H9 (cell line): ENCODE measurements at regions not wholly inside any gene's neighbourhood (a gene's known extent, or its start where the extent isn't known, plus 50 kb on each side); places are given as distances from the start of the nearest gene placed in this dataset.

ENCODE experiments used
- DNase-seq: peaks from one replicate; pipeline ENCODE4 v3.0.0-alpha.2; 2017
- H2AFZ ChIP-seq: one replicate; pipeline ENCODE4 v1.6.1; 2013; ENCODE audit warnings: mild to moderate bottlenecking, low read length, control low read depth, moderate library complexity
- H2AK5ac ChIP-seq: 2 replicates; pipeline ENCODE4 v1.6.1; 2013; ENCODE audit warnings: low read length, control low read depth, mixed read lengths; ENCODE audit not compliant: insufficient read length
- H2BK120ac ChIP-seq: one replicate; pipeline ENCODE4 v1.6.1; 2013; ENCODE audit warnings: low read depth, mild to moderate bottlenecking, low read length, control low read depth, inconsistent platforms; ENCODE audit not compliant: poor library complexity, severe bottlenecking
- H2BK12ac ChIP-seq: 2 replicates; pipeline ENCODE4 v1.6.1; 2013; ENCODE audit warnings: low read length, control low read depth, mixed read lengths, low read depth; ENCODE audit not compliant: insufficient read length
- H2BK15ac ChIP-seq: 2 replicates; pipeline ENCODE4 v1.6.1; 2013; ENCODE audit warnings: low read depth, low read length, control low read depth
- H2BK20ac ChIP-seq: one replicate; pipeline ENCODE4 v1.6.1; 2013; ENCODE audit warnings: low read depth, mild to moderate bottlenecking, low read length, control low read depth, inconsistent platforms; ENCODE audit not compliant: poor library complexity, severe bottlenecking
- H2BK5ac ChIP-seq: 2 replicates; pipeline ENCODE4 v1.6.1; 2013; ENCODE audit warnings: low read length, control low read depth, mixed read lengths; ENCODE audit not compliant: insufficient read length
- H3K14ac ChIP-seq: 2 replicates; pipeline ENCODE4 v1.6.1; 2013; ENCODE audit warnings: low read length, control low read depth; ENCODE audit not compliant: insufficient read depth
- H3K18ac ChIP-seq: 2 replicates; pipeline ENCODE4 v1.6.1; 2013; ENCODE audit warnings: low read depth, mild to moderate bottlenecking, mixed read lengths, low read length, control low read depth; ENCODE audit not compliant: insufficient read length
- H3K23ac ChIP-seq: 2 replicates; pipeline ENCODE4 v1.6.1; 2013; ENCODE audit warnings: low read length, control low read depth, mixed read lengths, low read depth; ENCODE audit not compliant: insufficient read length
- H3K23me2 ChIP-seq: 2 replicates; pipeline ENCODE4 v1.6.1; 2013; ENCODE audit warnings: low read depth, mild to moderate bottlenecking, mixed read lengths, low read length, control low read depth; ENCODE audit not compliant: insufficient read length, poor library complexity, severe bottlenecking
- H3K27ac ChIP-seq: 2 replicates; pipeline ENCODE4 v1.5.1; 2013; ENCODE audit warnings: low read length, control low read depth, mixed read lengths, low read depth; ENCODE audit not compliant: insufficient read length
- H3K27me3 ChIP-seq: 2 replicates; pipeline ENCODE4 v1.6.1; 2013; ENCODE audit warnings: low read length, control low read depth, inconsistent platforms; ENCODE audit not compliant: insufficient read depth
- H3K4ac ChIP-seq: 2 replicates; pipeline ENCODE4 v1.6.1; 2013; ENCODE audit warnings: low read depth, mild to moderate bottlenecking, control low read depth, inconsistent platforms, low read length, moderate library complexity
- H3K4me1 ChIP-seq: 2 replicates; pipeline ENCODE4 v1.6.1; 2013; ENCODE audit warnings: low read length, control low read depth, inconsistent platforms; ENCODE audit not compliant: insufficient read depth
- H3K4me2 ChIP-seq: 2 replicates; pipeline ENCODE4 v1.6.1; 2013; ENCODE audit warnings: low read length, control low read depth, mixed read lengths; ENCODE audit not compliant: insufficient read length, insufficient read depth
- H3K56ac ChIP-seq: 2 replicates; pipeline ENCODE4 v1.6.1; 2013; ENCODE audit warnings: low read depth, mild to moderate bottlenecking, mixed read lengths, low read length, control low read depth; ENCODE audit not compliant: insufficient read length
- H3K79me1 ChIP-seq: 2 replicates; pipeline ENCODE4 v1.6.1; 2013; ENCODE audit warnings: low read depth, mild to moderate bottlenecking, moderate library complexity, low read length, control low read depth, inconsistent platforms; ENCODE audit not compliant: insufficient read depth, poor library complexity, severe bottlenecking
- H3K79me2 ChIP-seq: 2 replicates; pipeline ENCODE4 v1.6.1; 2013; ENCODE audit warnings: low read length, control low read depth, inconsistent platforms; ENCODE audit not compliant: insufficient read depth
- H3K9ac ChIP-seq: 2 replicates; pipeline ENCODE4 v1.6.1; 2013; ENCODE audit warnings: low read length, control low read depth, mixed read lengths; ENCODE audit not compliant: insufficient read length; ENCODE audit errors: extremely low read depth
- H3K9me3 ChIP-seq: one replicate; pipeline ENCODE4 v1.6.1; 2013; ENCODE audit warnings: low read depth, low read length, inconsistent platforms; ENCODE audit not compliant: control insufficient read depth
- H3T11ph ChIP-seq: one replicate; pipeline ENCODE4 v1.6.1; 2013; ENCODE audit warnings: mild to moderate bottlenecking, low read length, control low read depth, inconsistent platforms
- H4K20me1 ChIP-seq: one replicate; pipeline ENCODE4 v1.6.1; 2013; ENCODE audit not compliant: control insufficient read depth, insufficient read length, insufficient read depth
- H4K5ac ChIP-seq: 2 replicates; pipeline ENCODE4 v1.6.1; 2013; ENCODE audit warnings: low read depth, mild to moderate bottlenecking, mixed read lengths, low read length, control low read depth; ENCODE audit not compliant: insufficient read length
- H4K8ac ChIP-seq: replicated peaks from 2 replicates; pipeline ENCODE4 v1.6.1; 2013; ENCODE audit warnings: low read length, control low read depth, mixed read lengths, low read depth; ENCODE audit not compliant: insufficient read length
- H4K91ac ChIP-seq: 2 replicates; pipeline ENCODE4 v1.6.1; 2013; ENCODE audit warnings: low read depth, mild to moderate bottlenecking, moderate library complexity, mixed read lengths, low read length, control low read depth; ENCODE audit not compliant: insufficient read length
- H3K27ac Mint-ChIP-seq, 3 experiments: 2 replicates in 2 of 3; 3 replicates in 1 of 3; pipeline ENCODE4 v1.8.0; 2020 to 2021; ENCODE audit warnings: mixed read lengths in 3 of 3, mild to moderate bottlenecking in 1 of 3, moderate library complexity in 1 of 3
- H3K27me3 Mint-ChIP-seq: 2 replicates; pipeline ENCODE4 v1.8.0; 2021; ENCODE audit warnings: low read depth, mild to moderate bottlenecking, moderate library complexity, mixed read lengths
- H3K36me3 Mint-ChIP-seq, 3 experiments: 2 replicates in 2 of 3; 3 replicates in 1 of 3; pipeline ENCODE4 v1.8.0; 2020 to 2021; ENCODE audit warnings: low read depth in 3 of 3, mixed read lengths in 3 of 3; ENCODE audit not compliant: insufficient read depth in 1 of 3
- H3K4me1 Mint-ChIP-seq, 2 experiments: 2 replicates each; pipeline ENCODE4 v1.8.0; 2020; ENCODE audit warnings: mixed read lengths in 2 of 2
- H3K4me3 Mint-ChIP-seq, 2 experiments: 2 replicates in 1 of 2; 3 replicates in 1 of 2; pipeline ENCODE4 v1.8.0; 2020 to 2021; ENCODE audit warnings: mild to moderate bottlenecking in 2 of 2, mixed read lengths in 2 of 2, moderate library complexity in 1 of 2
- H3K9me3 Mint-ChIP-seq, 2 experiments: 2 replicates in 1 of 2; 3 replicates in 1 of 2; pipeline ENCODE4 v1.8.0; 2020; ENCODE audit warnings: mild to moderate bottlenecking in 2 of 2, mixed read lengths in 2 of 2, moderate library complexity in 1 of 2
- CTCF ChIP-seq: fragments of 200-600 bp; sonication (generic); conservative IDR thresholded peaks from 3 replicates; pipeline ENCODE4 v1.8.0; 2021; ENCODE audit warnings: antibody characterized with exemption, mild to moderate bottlenecking
- WGBS: extraction: QIAGEN DNeasy Blood & Tissue Kit; methylation state at CpG from one replicate; pipeline ENCODE4 v1.1.7; 2013; ENCODE audit warnings: missing lambda C conversion rate, low lambda C conversion rate, mixed read lengths; ENCODE audit not compliant: insufficient read length; ENCODE audit errors: extremely low coverage; 5-methylcytosine and 5-hydroxymethylcytosine counted together

GRCh38 chr7:115552766-115553165, 477.8 kb downstream of the TFEC start:
- no peak overlapping the region for H3K9ac ChIP-seq
- H3K23me2 ChIP-seq: no peaks in the 10 kb centered on the region
- no peak overlapping the region for H2BK15ac ChIP-seq
- Mint-ChIP-seq H3K27me3 (no peaks in the 10 kb centered on the region), H3K4me1 (no peaks in the 10 kb centered on the region), H3K9me3 (peaks cover 0 to 2% of the 10 kb centered on the region in 2 experiments; a peak in 1 of 5 replicates), H3K4me3 (no peak overlapping the region), H3K27ac (no peak overlapping the region), H3K36me3 (no peaks in the 10 kb centered on the region)
- H3K56ac ChIP-seq: no peak overlapping the region
- no peak overlapping the region for H3K4ac ChIP-seq
- H3K4me1 ChIP-seq: no peaks in the 10 kb centered on the region
- H3K79me1 ChIP-seq: no peaks in the 10 kb centered on the region
- H3K14ac ChIP-seq: no peak overlapping the region
- H3K79me2 ChIP-seq: no peaks in the 10 kb centered on the region
- H3K18ac ChIP-seq: no peak overlapping the region
- H2AFZ ChIP-seq: no peak overlapping the region
- no peak overlapping the region for H3K27ac ChIP-seq
- no peaks in the 10 kb centered on the region for H3K9me3 ChIP-seq
- no peak for TF ChIP-seq CTCF
- H3K27me3 ChIP-seq: no peaks in the 10 kb centered on the region
- H2BK5ac ChIP-seq: no peak overlapping the region
- no peak overlapping the region for H2BK20ac ChIP-seq
- no peak overlapping the region for H2BK120ac ChIP-seq
- DNase-seq: no peak
- no peak overlapping the region for H4K5ac ChIP-seq
- WGBS: no CpG with 5 or more reads among the region's 4 CpGs
- no peak overlapping the region for H4K91ac ChIP-seq
- H4K8ac ChIP-seq: no peak overlapping the region
- no peak overlapping the region for H2BK12ac ChIP-seq
- H3K23ac ChIP-seq: no peak overlapping the region
- H4K20me1 ChIP-seq: no peaks in the 10 kb centered on the region
- H3T11ph ChIP-seq: no peak overlapping the region
- no peak overlapping the region for H3K4me2 ChIP-seq
- no peak overlapping the region for H2AK5ac ChIP-seq
